BLaER1 treated with 17β-estradiol and CSF1 and Interleukin-3, amounts not matched to agents 10 nM and 100 nM (cell line): ENCODE measurements at regions not wholly inside any gene's neighbourhood (a gene's known extent, or its start where the extent isn't known, plus 50 kb on each side); places are given as distances from the start of the nearest gene placed in this dataset.

Experiments used
- H3K27ac ChIP-seq, 11 experiments: shearing (Covaris generic); formaldehyde crosslinking; 2 replicates each; pipeline ENCODE4 v1.8.1; 2022
- H3K27me3 ChIP-seq, 11 experiments: shearing (Covaris generic); formaldehyde crosslinking; 2 replicates each; pipeline ENCODE4 v1.8.1; 2022
- H3K36me3 ChIP-seq, 11 experiments: shearing (Covaris generic); formaldehyde crosslinking; 2 replicates each; pipeline ENCODE4 v1.8.1; 2022
- H3K4me1 ChIP-seq, 10 experiments: shearing (Covaris generic); formaldehyde crosslinking; 2 replicates each; pipeline ENCODE4 v1.8.1; 2022
- H3K4me2 ChIP-seq, 11 experiments: shearing (Covaris generic); formaldehyde crosslinking; 2 replicates each; pipeline ENCODE4 v1.8.1; 2022
- H3K4me3 ChIP-seq, 10 experiments: shearing (Covaris generic); formaldehyde crosslinking; 2 replicates each; pipeline ENCODE4 v1.8.1; 2022
- H3K9ac ChIP-seq, 11 experiments: shearing (Covaris generic); formaldehyde crosslinking; 2 replicates each; pipeline ENCODE4 v1.8.1; 2022
- H3K9me3 ChIP-seq, 11 experiments: shearing (Covaris generic); formaldehyde crosslinking; replicated peaks in 1 of 11; 2 replicates each; pipeline ENCODE4 v1.8.1; 2022
- H4K20me1 ChIP-seq, 11 experiments: shearing (Covaris generic); formaldehyde crosslinking; 2 replicates each; pipeline ENCODE4 v1.8.1; 2022
- Cebpa-rat ChIP-seq, 11 experiments: shearing (Covaris generic); IDR thresholded peaks; 2 replicates each; pipeline ENCODE4 v1.8.1; 2022

GRCh38 chr7:21140622-21141021 is 287.3 kb upstream of the SP4 start:
- H3K36me3 ChIP-seq: no peaks in the 10 kb centered on the region
- H3K4me1 ChIP-seq: no peaks in the 10 kb centered on the region
- H3K27me3 ChIP-seq: no peaks in the 10 kb centered on the region
- no peak overlapping the region for H3K9ac ChIP-seq
- no peak overlapping the region for H3K4me3 ChIP-seq
- H3K27ac ChIP-seq: no peak overlapping the region
- no peak for TF ChIP-seq Cebpa-rat (IDR thresholded peaks at IDR 0.05)
- no peak overlapping the region for H3K4me2 ChIP-seq
- peaks cover 0 to 3% (median 0%) of the 10 kb centered on the region in 11 experiments; a peak in 2 of 22 replicates for H3K9me3 ChIP-seq
- H4K20me1 ChIP-seq: no peaks in the 10 kb centered on the region

DNA sequence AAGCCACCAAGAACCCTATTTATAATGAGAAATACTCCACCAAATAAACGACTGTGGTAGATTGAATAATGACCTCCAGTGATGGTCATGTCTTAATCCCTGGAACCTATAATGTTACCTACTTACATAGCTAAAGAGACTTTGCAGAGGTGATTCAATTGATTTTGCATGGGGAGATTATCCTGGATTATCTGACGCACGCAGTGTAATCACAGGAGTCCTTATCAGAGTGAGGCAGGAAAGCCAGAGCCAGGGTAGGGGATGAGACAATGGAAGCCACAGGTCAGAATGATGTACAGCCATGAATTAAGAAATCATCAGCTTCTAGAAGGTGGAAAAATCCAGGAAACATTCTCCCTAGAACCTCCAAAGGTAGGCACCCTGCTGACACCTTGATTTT is 286.4 kb upstream of the SP4 start:
- H3K4me2 ChIP-seq: no peak overlapping the region
- no peaks in the 10 kb centered on the region for H3K4me1 ChIP-seq
- no peak overlapping the region for H3K9ac ChIP-seq
- H3K27me3 ChIP-seq: no peaks in the 10 kb centered on the region
- H3K36me3 ChIP-seq: no peaks in the 10 kb centered on the region
- H4K20me1 ChIP-seq: no peaks in the 10 kb centered on the region
- H3K4me3 ChIP-seq: no peak overlapping the region
- TF ChIP-seq Cebpa-rat (IDR thresholded peaks at IDR 0.05): no peak
- H3K27ac ChIP-seq: no peak overlapping the region
- 0 out of 22 replicates have a peak, but pooled peaks cover 0 to 2% (median 0%) of the 10 kb centered on the region in 11 experiments for H3K9me3 ChIP-seq

GRCh38 chr7:21142081-21142480 is 285.8 kb upstream of the SP4 start:
- H3K9ac ChIP-seq: no peak overlapping the region
- no peak for TF ChIP-seq Cebpa-rat (IDR thresholded peaks at IDR 0.05)
- H4K20me1 ChIP-seq: no peaks in the 10 kb centered on the region
- no peak overlapping the region for H3K4me3 ChIP-seq
- no peaks in the 10 kb centered on the region for H3K36me3 ChIP-seq
- H3K4me1 ChIP-seq: no peaks in the 10 kb centered on the region
- no peak overlapping the region for H3K27ac ChIP-seq
- H3K9me3 ChIP-seq: no peaks in the 10 kb centered on the region
- H3K27me3 ChIP-seq: no peaks in the 10 kb centered on the region
- no peak overlapping the region for H3K4me2 ChIP-seq

DNA sequence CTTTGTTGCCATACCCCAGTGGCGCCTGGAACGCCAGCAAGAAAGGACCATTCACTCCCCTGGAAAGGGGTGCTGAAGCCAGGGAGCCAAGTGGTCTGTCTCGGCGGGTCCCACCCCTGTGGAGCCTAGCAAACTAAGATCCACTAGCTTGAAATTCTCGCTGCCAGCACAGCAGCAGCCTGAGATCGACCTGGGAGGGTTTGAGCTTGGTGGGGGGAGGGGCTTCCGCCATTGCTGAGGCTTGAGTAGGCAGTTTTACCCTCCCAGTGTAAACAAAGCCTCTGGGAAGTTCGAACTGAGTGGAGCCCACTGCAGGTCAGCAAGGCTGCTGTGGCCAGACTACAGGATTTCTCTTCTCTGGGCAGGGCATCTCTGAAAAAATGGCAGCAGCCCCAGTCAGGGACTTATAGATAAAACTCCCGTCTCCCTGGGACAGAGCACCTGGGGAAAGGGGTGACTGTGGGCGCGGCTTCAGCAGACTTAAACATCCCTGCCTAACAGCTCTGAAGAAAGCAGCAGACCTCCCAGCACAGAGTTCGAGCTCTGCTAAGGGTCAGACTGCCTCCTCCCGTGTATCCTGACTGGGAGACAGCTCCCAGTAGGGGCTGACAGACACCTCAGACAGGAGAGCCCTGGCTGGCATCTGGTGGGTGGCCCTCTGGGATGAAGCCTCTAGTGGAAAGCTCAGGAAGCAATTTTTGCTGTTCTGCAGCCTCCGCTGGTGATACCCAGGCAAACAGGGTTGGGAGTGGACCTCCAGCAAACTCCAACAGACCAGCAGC is 281.1 kb upstream of the SP4 start:
- H3K4me3 ChIP-seq: no peak overlapping the region
- no peaks in the 10 kb centered on the region for H3K9me3 ChIP-seq
- H4K20me1 ChIP-seq: no peaks in the 10 kb centered on the region
- H3K27me3 ChIP-seq: no peaks in the 10 kb centered on the region
- no peak overlapping the region for H3K27ac ChIP-seq
- no peak overlapping the region for H3K9ac ChIP-seq
- H3K36me3 ChIP-seq: no peaks in the 10 kb centered on the region
- H3K4me1 ChIP-seq: no peaks in the 10 kb centered on the region
- no peak for TF ChIP-seq Cebpa-rat (IDR thresholded peaks at IDR 0.05)
- H3K4me2 ChIP-seq: no peak overlapping the region

DNA sequence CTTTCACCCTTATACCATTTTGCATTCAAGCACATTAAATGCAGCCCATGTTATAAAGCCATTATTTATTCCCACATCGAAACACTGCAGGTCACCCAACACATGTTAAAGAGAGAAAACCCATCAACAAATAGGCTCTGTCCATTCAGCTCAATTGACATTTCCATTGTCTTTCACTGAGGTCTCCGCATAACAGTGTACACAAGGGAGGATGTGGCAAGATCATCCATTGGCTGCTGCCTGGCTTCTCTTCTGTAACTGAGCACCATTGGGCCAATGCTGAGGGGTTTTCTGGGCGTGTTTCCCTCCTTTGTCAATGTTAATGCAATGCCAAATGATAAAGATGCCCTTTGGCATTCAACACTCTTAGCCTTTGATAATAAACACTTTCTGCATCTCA is 278.1 kb upstream of the SP4 start:
- Histone ChIP-seq H3K4me2 (no peak overlapping the region), H3K4me1 (no peaks in the 10 kb centered on the region)
- no peak for TF ChIP-seq Cebpa-rat (IDR thresholded peaks at IDR 0.05)

DNA sequence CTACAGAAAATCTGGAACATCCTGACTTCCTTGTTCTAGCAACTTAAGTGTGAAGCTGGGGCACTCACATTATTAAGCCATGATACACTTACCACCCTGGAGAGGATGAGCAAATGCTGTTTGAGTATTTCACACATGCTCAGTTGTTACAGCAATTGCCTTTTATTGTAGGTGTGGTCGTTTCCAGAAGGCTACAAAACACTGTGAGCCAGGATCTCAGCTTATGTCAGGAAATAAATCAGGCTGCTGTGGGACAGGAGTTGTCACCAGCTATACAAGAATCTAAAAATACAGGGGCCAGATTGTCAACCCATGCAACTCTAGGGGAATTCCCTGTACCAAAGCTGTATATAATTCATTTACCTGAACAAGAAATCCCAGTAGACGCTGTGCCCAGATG is 273.3 kb upstream of the SP4 start:
- Histone ChIP-seq H3K9me3 (no peaks in the 10 kb centered on the region), H3K27me3 (no peaks in the 10 kb centered on the region), H3K36me3 (no peaks in the 10 kb centered on the region), H3K27ac (no peak overlapping the region), H3K4me1 (peaks cover 0 to 7% (median 0%) of the 10 kb centered on the region in 10 experiments; a peak in 5 of 20 replicates), H3K4me3 (no peak overlapping the region), H4K20me1 (no peaks in the 10 kb centered on the region), H3K4me2 (no peak overlapping the region), H3K9ac (no peak overlapping the region)
- no peak for TF ChIP-seq Cebpa-rat (IDR thresholded peaks at IDR 0.05)

More for the DNA sequence above, 278.1 kb upstream of the SP4 start:
- Histone ChIP-seq H4K20me1 (no peaks in the 10 kb centered on the region), H3K9me3 (no peaks in the 10 kb centered on the region), H3K27ac (no peak overlapping the region), H3K36me3 (no peaks in the 10 kb centered on the region), H3K4me3 (no peak overlapping the region), H3K9ac (no peak overlapping the region), H3K27me3 (no peaks in the 10 kb centered on the region)

DNA sequence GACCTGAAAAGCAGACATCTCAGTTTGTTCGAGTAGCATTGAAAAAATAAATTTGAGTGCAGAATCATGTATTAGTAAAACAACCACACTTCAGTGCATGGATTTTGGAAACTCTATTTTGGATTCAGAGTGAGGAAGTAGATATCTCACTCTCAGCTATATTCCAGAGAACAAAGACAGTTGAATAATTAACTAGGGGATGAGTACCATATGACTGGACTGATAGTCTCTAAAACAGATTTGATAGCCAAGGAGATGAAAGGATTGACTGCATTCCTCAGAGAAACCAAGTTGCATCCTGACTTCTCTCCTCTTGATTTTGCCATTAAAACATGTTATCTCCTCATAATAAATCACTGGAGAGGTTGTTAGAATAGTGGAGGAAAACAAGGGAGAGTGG is 268.4 kb upstream of the SP4 start:
- Histone ChIP-seq H3K9ac (no peak overlapping the region), H3K27ac (no peak overlapping the region), H3K27me3 (no peaks in the 10 kb centered on the region), H4K20me1 (no peaks in the 10 kb centered on the region), H3K4me1 (peaks cover 0 to 7% (median 0%) of the 10 kb centered on the region in 10 experiments; a peak in 5 of 20 replicates), H3K36me3 (no peaks in the 10 kb centered on the region), H3K4me3 (no peak overlapping the region), H3K4me2 (no peak overlapping the region), H3K9me3 (0 out of 22 replicates have a peak, but pooled peaks cover 0 to under 1% (median 0%) of the 10 kb centered on the region in 11 experiments)
- TF ChIP-seq Cebpa-rat (IDR thresholded peaks at IDR 0.05): no peak

DNA sequence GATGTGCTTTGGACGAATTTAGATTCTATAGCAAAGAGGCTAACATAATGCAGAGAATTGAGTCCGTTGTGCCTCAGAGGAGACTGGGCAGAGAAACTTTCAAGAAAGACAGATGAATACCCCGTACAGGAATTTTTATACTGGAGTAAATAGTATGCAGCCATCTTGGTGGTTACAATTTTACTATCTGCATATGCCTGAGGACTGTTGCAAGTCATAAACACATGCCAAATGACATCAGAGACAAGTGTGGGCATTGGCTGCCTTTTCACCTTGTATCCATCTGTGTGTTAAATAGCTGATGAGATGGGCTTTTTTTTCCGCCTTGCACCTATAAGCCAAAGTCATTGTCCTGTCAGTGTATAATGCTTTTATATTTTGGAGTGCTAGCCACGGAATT is 267.5 kb upstream of the SP4 start:
- Histone ChIP-seq H3K9me3 (peaks cover 0 to 9% (median 0%) of the 10 kb centered on the region in 11 experiments; a peak in 4 of 22 replicates), H3K4me1 (peaks cover 0 to 7% (median 0%) of the 10 kb centered on the region in 10 experiments; a peak in 5 of 20 replicates), H3K36me3 (no peaks in the 10 kb centered on the region), H3K4me2 (no peak overlapping the region), H3K4me3 (no peak overlapping the region), H4K20me1 (no peaks in the 10 kb centered on the region), H3K27me3 (no peaks in the 10 kb centered on the region), H3K27ac (no peak overlapping the region), H3K9ac (no peak overlapping the region)
- TF ChIP-seq Cebpa-rat (IDR thresholded peaks at IDR 0.05): no peak

- H3K27me3 ChIP-seq: no peaks in the 10 kb centered on the region
- peaks cover 0 to 11% (median 0%) of the 10 kb centered on the region in 11 experiments; a peak in 4 of 22 replicates for H3K9me3 ChIP-seq
- no peak overlapping the region for H3K27ac ChIP-seq
- no peaks in the 10 kb centered on the region for H3K36me3 ChIP-seq
- H3K9ac ChIP-seq: no peak overlapping the region
- H3K4me2 ChIP-seq: no peak overlapping the region
- no peak for TF ChIP-seq Cebpa-rat (IDR thresholded peaks at IDR 0.05)
- no peaks in the 10 kb centered on the region for H4K20me1 ChIP-seq
- no peak overlapping the region for H3K4me3 ChIP-seq
- no peaks in the 10 kb centered on the region for H3K4me1 ChIP-seq
These were observed 259.9 kb upstream of the SP4 start for GRCh38 chr7:21167942-21168341.
